NCI-H1930 (cell line): ENCODE measurements at regions not wholly inside any gene's neighbourhood (a gene's known extent, or its start where the extent isn't known, plus 50 kb on each side); places are given as distances from the start of the nearest gene placed in this dataset.
"Not testable (repeated sequence)": the region's sequence is repeated elsewhere in the genome, so short reads cannot be mapped to it uniquely, and the experiment has no call there.

Experiments used
- DNase-seq, 2 experiments: peaks; one replicate each; lab custom pipeline; 2025; lab: John Stamatoyannopoulos, UW

GRCh38 chr2:12877761-12878160 is 161.0 kb downstream of the TRIB2 start:
- DNase-seq, result no peak

DNA sequence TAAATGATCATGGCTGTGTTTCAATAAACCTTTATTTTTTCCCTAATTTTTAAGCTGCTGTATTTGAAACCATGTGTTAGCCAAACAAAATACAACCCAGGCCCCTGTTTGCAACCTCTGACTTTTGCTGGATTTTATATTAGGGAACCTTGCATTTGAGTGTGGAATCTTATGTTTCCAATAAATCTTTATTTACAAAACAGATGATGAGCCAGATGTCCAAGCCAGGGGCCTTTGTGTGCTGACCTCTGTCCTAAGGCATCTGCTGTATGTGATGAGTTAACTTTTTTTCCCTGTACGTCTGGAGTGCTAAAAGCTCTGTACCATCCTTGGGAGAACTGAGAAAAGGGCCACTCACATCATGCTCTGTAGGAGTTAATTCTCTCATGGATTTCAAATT is 162.9 kb downstream of the TRIB2 start:
- DNase-seq, result no peak

- DNase-seq, result no peak
These were observed 165.2 kb downstream of the TRIB2 start for GRCh38 chr2:12881952-12882351.

DNA sequence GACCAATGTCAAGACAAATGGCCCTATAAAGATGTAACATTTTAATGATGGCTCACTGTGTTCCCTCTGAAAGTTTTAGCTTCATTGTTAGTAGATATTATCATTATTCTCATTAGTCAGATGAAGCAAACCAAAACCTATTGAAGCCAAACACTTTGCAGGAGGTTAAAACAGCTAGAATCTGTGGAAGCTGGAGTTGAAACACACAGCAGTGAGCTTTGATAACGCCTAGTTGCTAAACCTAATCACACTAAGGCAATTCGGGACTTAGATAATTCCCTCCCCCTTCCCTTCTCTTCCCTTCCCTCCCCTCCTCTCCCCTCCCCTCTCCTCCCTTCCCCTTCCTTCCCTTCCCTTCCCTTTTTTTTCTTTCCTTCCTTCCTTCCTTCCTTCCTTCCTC is 165.7 kb downstream of the TRIB2 start:
- no peak for DNase-seq

GRCh38 chr2:12883906-12884305 is 167.2 kb downstream of the TRIB2 start:
- no peak for DNase-seq

GRCh38 chr2:12884713-12885282 is 168.1 kb downstream of the TRIB2 start:
- no peak for DNase-seq

DNA sequence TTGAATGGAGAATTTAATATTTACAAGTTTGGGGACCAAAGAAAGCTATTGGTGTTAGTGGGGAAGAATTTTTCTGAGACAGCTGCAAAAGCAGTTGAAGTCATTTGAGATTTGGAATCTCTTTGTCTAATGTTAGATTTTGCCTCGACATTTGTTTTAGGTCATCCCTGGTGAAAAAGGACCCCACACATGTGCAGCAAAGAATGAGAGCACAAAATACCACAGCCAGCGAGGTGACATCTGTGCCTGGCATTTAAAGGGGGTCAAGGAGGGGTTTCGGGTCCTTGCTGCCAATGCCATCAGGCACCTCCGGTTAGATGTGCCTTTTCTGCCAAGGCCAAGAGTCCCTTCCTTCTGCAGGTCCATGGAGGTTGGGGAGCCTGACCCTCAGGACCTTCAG is 173.3 kb downstream of the TRIB2 start:
- no peak for DNase-seq

GRCh38 chr2:12890481-12890991 is 173.8 kb downstream of the TRIB2 start:
- no peak for DNase-seq

GRCh38 chr2:12895017-12895416 is 178.3 kb downstream of the TRIB2 start:
- no peak for DNase-seq

DNA sequence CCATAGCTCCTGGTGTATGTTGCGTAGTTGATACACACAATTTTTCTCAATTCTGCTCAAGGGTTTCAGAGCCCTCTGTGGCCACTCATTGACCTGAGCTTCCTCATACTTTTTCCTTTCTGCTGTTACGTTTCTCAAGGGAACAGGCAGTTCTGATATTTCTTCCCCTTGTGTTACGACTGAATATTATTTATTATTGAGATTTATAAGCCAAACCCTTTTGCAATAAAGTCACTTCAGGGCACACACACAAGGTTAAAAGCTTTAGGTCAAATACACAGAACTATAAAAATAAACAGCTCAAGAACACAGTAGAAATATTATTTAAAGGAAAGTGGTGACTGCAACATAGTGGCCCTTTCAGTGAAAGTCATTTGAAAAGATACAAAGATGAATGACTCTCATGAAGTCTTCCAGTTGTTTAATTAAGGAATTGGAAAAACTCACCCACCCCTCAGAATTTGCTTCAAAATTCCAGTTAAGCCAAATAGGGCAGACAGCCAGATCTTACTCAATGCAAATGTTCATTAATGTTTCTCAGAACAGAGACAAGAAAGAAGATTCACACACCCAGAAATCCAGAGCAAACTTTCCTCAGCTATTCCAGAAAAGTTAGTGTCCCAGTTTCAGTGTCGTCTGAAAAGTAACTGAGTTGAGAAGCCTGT is 179.7 kb downstream of the TRIB2 start:
- no peak for DNase-seq

DNA sequence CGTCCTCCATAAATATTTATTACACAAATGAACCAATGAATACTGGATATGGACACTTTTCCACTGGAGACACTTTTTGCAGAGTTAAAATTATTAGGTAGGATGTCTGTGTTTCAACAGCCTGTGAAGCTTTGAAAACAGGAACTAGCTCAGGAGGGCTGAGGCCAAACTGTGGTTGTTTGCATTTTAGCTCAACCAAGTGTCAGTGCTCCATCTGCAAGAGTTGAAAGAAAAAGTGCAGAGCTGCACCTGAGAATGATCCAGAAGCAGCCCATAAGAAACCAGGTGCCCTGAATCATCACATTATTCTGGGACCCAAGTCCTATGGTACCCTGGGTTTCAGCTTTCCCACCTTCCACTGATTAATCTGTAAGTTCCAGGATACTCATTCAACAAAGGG is 180.4 kb downstream of the TRIB2 start:
- no peak for DNase-seq

- no peak for DNase-seq
These were observed 186.5 kb downstream of the TRIB2 start for GRCh38 chr2:12903272-12903671.

DNA sequence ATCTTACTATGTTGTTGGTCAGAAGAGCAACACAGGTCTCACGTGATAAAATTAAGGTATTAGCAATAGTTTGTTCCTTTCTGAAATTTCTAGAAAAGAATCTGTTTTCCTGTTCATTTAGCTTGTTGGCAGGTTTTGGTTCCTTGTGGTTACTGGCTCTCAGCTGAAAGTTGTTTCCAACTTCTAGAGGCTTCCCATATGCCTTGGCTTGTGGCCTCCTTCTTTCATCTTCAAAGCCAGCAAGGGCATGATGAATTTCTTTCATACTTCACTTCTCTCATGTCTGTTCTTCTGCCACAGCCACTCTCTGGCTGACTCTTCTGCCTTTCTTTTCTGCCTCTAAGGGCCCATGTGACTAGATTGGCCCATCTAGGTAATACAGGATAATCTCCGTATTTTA is 193.7 kb downstream of the TRIB2 start:
- DNase-seq, result no peak

DNA sequence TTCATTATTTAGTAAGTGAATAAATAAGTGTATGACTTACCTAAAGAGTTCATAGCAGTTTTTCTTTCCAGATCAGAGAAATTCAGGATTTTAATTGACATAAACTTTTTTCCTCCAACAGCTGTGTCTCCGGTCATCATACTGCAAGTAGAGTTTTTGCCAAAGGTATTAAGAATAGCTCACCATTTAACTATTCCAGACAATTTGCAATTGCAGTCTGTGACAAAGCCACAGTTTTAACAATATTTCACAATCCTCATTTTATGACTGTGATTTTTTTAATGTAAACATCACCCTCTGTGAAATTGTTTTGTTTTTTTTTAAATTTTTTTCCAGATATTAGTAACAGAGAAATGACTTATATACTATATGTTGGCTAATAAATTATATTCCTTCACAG is 199.1 kb downstream of the TRIB2 start:
- DNase-seq, result no peak

DNA sequence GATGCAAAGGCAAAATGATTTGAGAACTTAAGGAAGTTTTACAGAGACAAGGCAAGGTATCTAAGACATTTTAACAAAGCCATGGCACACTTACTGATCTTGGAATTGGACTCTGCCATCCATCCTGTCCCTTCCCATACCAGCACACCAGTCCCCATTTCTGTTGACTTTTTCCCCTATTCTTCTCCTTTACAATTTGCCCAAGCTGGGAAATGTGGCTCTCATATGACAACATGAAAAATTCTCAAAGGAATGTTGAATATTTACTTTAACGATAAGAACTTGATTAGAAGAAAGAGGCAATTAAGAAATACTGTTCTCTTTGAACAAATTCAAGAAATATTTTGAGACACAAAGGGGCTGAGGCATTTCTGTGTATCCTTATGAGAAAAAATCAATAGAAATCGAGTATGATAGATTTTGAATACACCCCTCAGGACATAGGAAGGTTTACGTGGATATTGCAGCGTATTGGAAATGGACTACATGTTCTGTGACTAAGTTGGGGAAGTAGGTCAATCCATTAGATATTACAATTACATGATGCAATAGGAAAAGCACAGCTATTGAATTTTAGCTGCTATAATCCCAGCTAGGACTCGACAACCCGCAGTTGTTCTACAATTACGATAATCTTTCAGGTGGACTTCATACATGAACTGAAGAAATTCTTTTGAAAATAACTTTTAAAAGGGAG is 201.6 kb downstream of the TRIB2 start:
- DNase-seq, result no peak

DNA sequence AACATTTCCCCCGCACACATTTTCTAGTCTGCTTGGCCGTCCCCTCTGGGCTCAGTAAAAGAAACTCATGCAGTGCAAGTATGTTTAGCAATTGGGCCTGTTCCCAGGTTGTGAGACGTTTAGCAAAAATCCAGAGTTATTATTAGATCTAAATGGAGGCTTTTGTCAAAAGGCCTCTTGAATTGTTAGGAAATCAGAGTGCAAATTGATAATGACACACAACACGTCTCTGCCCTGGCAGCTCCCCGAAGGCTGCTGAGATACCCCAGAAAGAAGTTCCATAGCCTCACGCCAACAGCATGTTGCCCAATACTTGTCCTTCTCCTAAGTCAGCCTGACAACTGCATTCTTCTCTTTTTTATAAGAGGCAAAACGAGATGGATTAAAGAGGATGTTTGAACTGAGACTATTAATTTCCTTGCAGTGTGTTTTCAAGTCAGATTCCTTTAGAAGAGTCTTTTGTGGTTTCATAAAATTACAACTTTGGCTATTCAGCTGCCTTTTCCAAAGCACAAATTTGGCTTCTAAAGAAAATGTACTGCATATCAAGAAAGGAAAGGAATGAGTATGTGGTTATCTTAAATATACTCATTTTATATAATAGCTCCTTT is 202.2 kb downstream of the TRIB2 start:
- no peak for DNase-seq

DNA sequence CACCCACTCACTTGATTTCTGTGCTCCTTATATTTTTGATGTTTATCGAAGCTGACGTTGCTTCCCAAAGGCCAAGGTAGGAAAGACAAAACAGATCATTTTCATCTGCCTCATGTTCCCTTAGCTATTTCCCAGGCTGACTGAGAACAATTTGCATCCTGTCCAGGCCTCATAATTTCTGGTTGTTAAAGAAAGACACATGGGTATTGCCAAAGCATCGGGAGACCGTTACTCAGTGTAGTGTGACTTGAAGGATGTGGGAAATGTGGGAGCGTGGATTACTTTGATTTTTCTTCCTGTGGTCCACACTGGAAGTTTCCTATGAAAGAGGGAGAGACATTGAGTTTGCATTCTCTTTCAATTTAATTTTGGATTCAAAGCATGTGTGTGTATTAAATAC is 204.6 kb downstream of the TRIB2 start:
- no peak for DNase-seq

GRCh38 chr2:12923907-12924610 is 207.3 kb downstream of the TRIB2 start:
- no peak for DNase-seq

DNA sequence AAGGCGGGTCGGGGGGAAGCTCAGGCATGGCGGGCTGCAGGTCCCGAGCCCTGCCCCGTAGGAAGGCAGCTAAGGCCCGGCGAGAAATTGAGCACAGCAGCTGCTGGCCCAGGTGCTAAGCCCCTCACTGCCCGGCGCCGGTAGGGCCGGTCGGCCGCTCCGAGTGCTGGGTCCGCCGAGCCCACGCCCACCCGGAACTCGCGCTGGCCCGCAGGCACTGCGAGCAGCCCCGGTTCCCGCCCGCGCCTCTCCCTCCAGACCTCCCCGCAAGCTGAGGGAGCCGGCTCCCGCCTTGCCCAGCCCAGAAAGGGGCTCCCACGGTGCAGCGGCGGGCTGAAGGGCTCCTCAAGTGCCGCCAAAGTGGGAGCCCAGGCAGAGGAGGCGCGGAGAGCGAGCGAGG is 209.9 kb downstream of the TRIB2 start:
- not testable (repeated sequence) for DNase-seq

- DNase-seq, result no peak
These were observed 211.6 kb downstream of the TRIB2 start for GRCh38 chr2:12928197-12928774.

DNA sequence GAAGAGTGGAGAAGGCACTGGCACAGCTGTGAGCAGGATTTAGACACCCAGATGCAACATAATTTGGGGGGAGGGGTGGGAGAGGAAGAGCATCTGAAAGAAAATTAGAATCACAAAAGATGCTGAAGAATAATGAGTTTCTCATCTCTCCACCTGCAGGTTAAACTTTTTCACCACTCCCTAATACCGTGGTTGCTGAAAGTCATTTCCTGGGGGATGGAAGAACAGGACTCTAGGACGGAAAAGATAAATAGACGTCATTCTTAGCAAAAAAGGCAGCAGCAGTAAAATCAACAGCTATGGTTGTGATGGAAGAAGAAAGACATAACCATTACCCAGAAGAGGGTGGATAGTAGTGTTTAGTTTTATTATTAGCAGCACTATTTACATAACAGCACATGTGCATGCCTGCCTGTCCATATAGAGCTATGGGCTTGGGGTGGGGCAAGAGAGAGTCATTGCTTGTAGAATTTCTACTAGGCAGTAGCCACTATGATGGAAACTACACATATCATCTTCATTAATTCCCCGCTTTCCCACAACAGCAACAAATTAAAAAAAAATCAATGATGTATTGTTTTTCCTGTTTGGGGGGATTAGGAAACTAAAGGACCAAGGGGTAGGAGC is 212.2 kb downstream of the TRIB2 start:
- DNase-seq, result no peak
